Transverse colon (tissue), 4 donors: ENCODE measurements at regions not wholly inside any gene's neighbourhood (a gene's known extent, or its start where the extent isn't known, plus 50 kb on each side); places are given as distances from the start of the nearest gene placed in this dataset.

Experiments used
- CTCF ChIP-seq, 5 experiments: fragments of 200-600 bp in 3 of 5; fragments of 450-650 bp in 2 of 5; sonication (generic) in 3 of 5; IDR thresholded peaks; 1 replicate in 2 of 5; 2 replicates in 3 of 5; pipeline ENCODE4 v1.5.1; 2016 to 2017; ENCODE audit warnings: antibody characterized with exemption in 5 of 5, inconsistent platforms in 3 of 5, mild to moderate bottlenecking in 2 of 5, moderate library complexity in 1 of 5
- POLR2A ChIP-seq: fragments of 450-650 bp; IDR thresholded peaks from one replicate; pipeline ENCODE4 v1.6.1; 2016; ENCODE audit warnings: antibody characterized with exemption, mild to moderate bottlenecking, moderate library complexity
- POLR2AphosphoS5 ChIP-seq, 3 donors: sonication (generic); formaldehyde crosslinking; IDR thresholded peaks; one replicate each; pipeline ENCODE4 v1.6.1; 2016; ENCODE audit warnings: antibody characterized with exemption in 3 of 3

- no peak for TF ChIP-seq POLR2A
- no peak for TF ChIP-seq CTCF (IDR thresholded peaks at IDR 0.05)
- TF ChIP-seq POLR2AphosphoS5 (IDR thresholded peaks at IDR 0.05): no peak
Measured at GRCh38 chr4:74656596-74656995, 137.7 kb downstream of the BTC start.
